ENCODE measurements at regions not wholly inside any gene's neighbourhood (a gene's known extent, or its start where the extent isn't known, plus 50 kb on each side); places are given as distances from the start of the nearest gene placed in this dataset.

GRCh38 chr13:64546371-64546770 is 2683.8 kb downstream of the PCDH9 start:
- TF ChIP-seq EZH2 (IDR thresholded peaks at IDR 0.05) (no peak), POLR2AphosphoS5 (IDR thresholded peaks at IDR 0.05; ENCODE audit: borderline replicate concordance, low read depth, low read length) (no peak), FOXP2 (optimal IDR thresholded peaks at IDR 0.05; ENCODE audit: control extremely low read depth, extremely low read length, insufficient read depth) (no peak)
